Muscle layer of duodenum (tissue), 2 donors: ENCODE measurements at regions not wholly inside any gene's neighbourhood (a gene's known extent, or its start where the extent isn't known, plus 50 kb on each side); places are given as distances from the start of the nearest gene placed in this dataset.

ENCODE experiments used
- H3K27ac ChIP-seq: one replicate; pipeline ENCODE4 v1.7.0; 2013; ENCODE audit warnings: mild to moderate bottlenecking, low read length
- H3K27me3 ChIP-seq: one replicate; pipeline ENCODE4 v1.7.0; 2013; ENCODE audit warnings: low read depth, mild to moderate bottlenecking, control low read depth, low read length
- H3K36me3 ChIP-seq, 2 donors: one replicate each; pipeline ENCODE4 v1.7.0; 2013; ENCODE audit warnings: low read length in 2 of 2, control low read depth in 1 of 2, mild to moderate bottlenecking in 1 of 2; ENCODE audit not compliant: insufficient read depth in 2 of 2, control insufficient read depth in 1 of 2
- H3K4me1 ChIP-seq, 2 donors: one replicate each; pipeline ENCODE4 v1.7.0; 2013; ENCODE audit warnings: low read length in 2 of 2, mild to moderate bottlenecking in 2 of 2, control low read depth in 1 of 2, moderate library complexity in 1 of 2; ENCODE audit not compliant: insufficient read depth in 2 of 2, control insufficient read depth in 1 of 2
- H3K4me3 ChIP-seq, 2 donors: one replicate each; pipeline ENCODE4 v1.7.0; 2013; ENCODE audit warnings: low read length in 2 of 2, low read depth in 1 of 2, mild to moderate bottlenecking in 1 of 2
- H3K9me3 ChIP-seq, 2 donors: one replicate each; pipeline ENCODE4 v1.7.0; 2013; ENCODE audit warnings: low read length in 2 of 2, control low read depth in 1 of 2, mild to moderate bottlenecking in 1 of 2; ENCODE audit not compliant: control insufficient read depth in 1 of 2
- donor health status: healthy.

- Histone ChIP-seq H3K36me3 (no peaks in the 10 kb centered on the region), H3K9me3 (no peaks in the 10 kb centered on the region), H3K27ac (no peak overlapping the region), H3K4me1 (no peaks in the 10 kb centered on the region), H3K4me3 (no peak overlapping the region), H3K27me3 (no peaks in the 10 kb centered on the region)
Measured at GRCh38 chr4:157961229-157961990, 211.4 kb downstream of the GASK1B start.

- Histone ChIP-seq H3K36me3 (no peaks in the 10 kb centered on the region), H3K9me3 (no peaks in the 10 kb centered on the region), H3K27ac (no peak overlapping the region), H3K27me3 (no peaks in the 10 kb centered on the region), H3K4me1 (no peaks in the 10 kb centered on the region), H3K4me3 (no peak overlapping the region)
Measured at GRCh38 chr4:157957905-157958304, 214.9 kb downstream of the GASK1B start.

GRCh38 chr4:157942017-157942416, 230.8 kb downstream of the GASK1B start:
- Histone ChIP-seq H3K27me3 (no peaks in the 10 kb centered on the region), H3K27ac (no peak overlapping the region), H3K4me3 (no peak overlapping the region), H3K36me3 (no peaks in the 10 kb centered on the region), H3K4me1 (no peaks in the 10 kb centered on the region), H3K9me3 (no peaks in the 10 kb centered on the region)

GRCh38 chr4:157934151-157934550, 238.7 kb downstream of the GASK1B start:
- Histone ChIP-seq H3K9me3 (no peaks in the 10 kb centered on the region), H3K27me3 (no peaks in the 10 kb centered on the region), H3K4me3 (no peak overlapping the region), H3K4me1 (peaks cover 0 to 4% of the 10 kb centered on the region in 2 donors), H3K27ac (no peak overlapping the region), H3K36me3 (no peaks in the 10 kb centered on the region)

GRCh38 chr4:157932936-157933335, 239.9 kb downstream of the GASK1B start:
- Histone ChIP-seq H3K4me3 (no peak overlapping the region), H3K4me1 (peaks cover 0 to 4% of the 10 kb centered on the region in 2 donors), H3K9me3 (no peaks in the 10 kb centered on the region), H3K36me3 (no peaks in the 10 kb centered on the region), H3K27ac (no peak overlapping the region), H3K27me3 (no peaks in the 10 kb centered on the region)

- Histone ChIP-seq H3K9me3 (no peaks in the 10 kb centered on the region), H3K27me3 (no peaks in the 10 kb centered on the region), H3K4me3 (no peak overlapping the region), H3K4me1 (peaks cover 0 to 4% of the 10 kb centered on the region in 2 donors), H3K36me3 (no peaks in the 10 kb centered on the region), H3K27ac (no peak overlapping the region)
Measured at GRCh38 chr4:157929486-157929885, 243.3 kb downstream of the GASK1B start.

GRCh38 chr4:157918036-157918832, 254.6 kb downstream of the GASK1B start:
- no peaks in the 10 kb centered on the region for H3K36me3 ChIP-seq
- no peaks in the 10 kb centered on the region for H3K27me3 ChIP-seq
- no peak overlapping the region for H3K4me3 ChIP-seq
- no peak overlapping the region for H3K27ac ChIP-seq
- no peaks in the 10 kb centered on the region for H3K9me3 ChIP-seq
- no peaks in the 10 kb centered on the region for H3K4me1 ChIP-seq

- Histone ChIP-seq H3K9me3 (no peaks in the 10 kb centered on the region), H3K4me3 (no peak overlapping the region), H3K36me3 (no peaks in the 10 kb centered on the region), H3K27me3 (no peaks in the 10 kb centered on the region), H3K4me1 (no peaks in the 10 kb centered on the region), H3K27ac (no peak overlapping the region)
Measured at GRCh38 chr4:157912212-157912611, 260.6 kb downstream of the GASK1B start.

GRCh38 chr4:157911662-157912061, 261.2 kb downstream of the GASK1B start:
- no peak overlapping the region for H3K4me3 ChIP-seq
- no peaks in the 10 kb centered on the region for H3K9me3 ChIP-seq
- H3K36me3 ChIP-seq: no peaks in the 10 kb centered on the region
- H3K27me3 ChIP-seq: no peaks in the 10 kb centered on the region
- no peak overlapping the region for H3K27ac ChIP-seq
- no peaks in the 10 kb centered on the region for H3K4me1 ChIP-seq

GRCh38 chr4:157908691-157909090, 264.1 kb downstream of the GASK1B start:
- Histone ChIP-seq H3K4me1 (no peaks in the 10 kb centered on the region), H3K27ac (no peak overlapping the region), H3K36me3 (no peaks in the 10 kb centered on the region), H3K27me3 (no peaks in the 10 kb centered on the region), H3K9me3 (no peaks in the 10 kb centered on the region), H3K4me3 (no peak overlapping the region)

- H3K36me3 ChIP-seq: no peaks in the 10 kb centered on the region
- no peaks in the 10 kb centered on the region for H3K9me3 ChIP-seq
- no peaks in the 10 kb centered on the region for H3K27me3 ChIP-seq
- no peak overlapping the region for H3K27ac ChIP-seq
- H3K4me1 ChIP-seq: no peaks in the 10 kb centered on the region
- H3K4me3 ChIP-seq: no peak overlapping the region
Measured at GRCh38 chr4:157908031-157908430, 264.8 kb downstream of the GASK1B start.
